Keratinocyte (primary cell): ENCODE measurements at regions not wholly inside any gene's neighbourhood (a gene's known extent, or its start where the extent isn't known, plus 50 kb on each side); places are given as distances from the start of the nearest gene placed in this dataset.

Source experiments
- EZH2 ChIP-seq: IDR thresholded peaks from one replicate; pipeline ENCODE4 v1.6.1; 2012; ENCODE audit warnings: inconsistent platforms, mild to moderate bottlenecking, low read length, moderate library complexity
- TF ChIP-seq, protein P1 (sequence below), 3 experiments: IDR thresholded peaks in 1 of 3; conservative IDR thresholded peaks in 1 of 3; optimal IDR thresholded peaks in 1 of 3; 2 replicates in 2 of 3; 3 replicates in 1 of 3; pipeline versions ENCODE3 to v1.5.1; 2011; ENCODE audit warnings: low read length in 3 of 3, mild to moderate bottlenecking in 3 of 3, moderate library complexity in 2 of 3, control low read depth in 1 of 3, inconsistent platforms in 1 of 3; ENCODE audit not compliant: insufficient read depth in 2 of 3; ENCODE audit errors: extremely low read depth in 1 of 3

DNA sequence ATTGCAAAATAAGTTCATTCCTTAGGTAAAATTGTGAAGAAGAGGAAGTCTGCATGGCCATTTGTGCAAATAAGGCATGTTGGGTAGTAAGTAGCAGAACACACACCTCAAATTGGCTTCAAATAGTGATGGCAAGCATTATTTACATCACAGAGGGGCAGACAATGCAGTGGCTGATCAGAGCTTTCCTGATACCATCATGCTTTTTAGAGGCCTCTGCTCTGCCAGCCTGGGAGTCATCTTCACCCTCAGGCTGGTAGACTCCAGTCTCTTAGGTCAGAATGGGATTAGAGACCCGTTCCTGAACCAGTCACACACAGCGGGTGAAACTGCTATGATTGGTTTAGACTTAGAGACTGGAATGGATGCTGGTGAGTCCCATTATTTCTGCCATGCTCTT, 396.0 kb upstream of the MCTP2 start:
- TF ChIP-seq, protein P1, sequence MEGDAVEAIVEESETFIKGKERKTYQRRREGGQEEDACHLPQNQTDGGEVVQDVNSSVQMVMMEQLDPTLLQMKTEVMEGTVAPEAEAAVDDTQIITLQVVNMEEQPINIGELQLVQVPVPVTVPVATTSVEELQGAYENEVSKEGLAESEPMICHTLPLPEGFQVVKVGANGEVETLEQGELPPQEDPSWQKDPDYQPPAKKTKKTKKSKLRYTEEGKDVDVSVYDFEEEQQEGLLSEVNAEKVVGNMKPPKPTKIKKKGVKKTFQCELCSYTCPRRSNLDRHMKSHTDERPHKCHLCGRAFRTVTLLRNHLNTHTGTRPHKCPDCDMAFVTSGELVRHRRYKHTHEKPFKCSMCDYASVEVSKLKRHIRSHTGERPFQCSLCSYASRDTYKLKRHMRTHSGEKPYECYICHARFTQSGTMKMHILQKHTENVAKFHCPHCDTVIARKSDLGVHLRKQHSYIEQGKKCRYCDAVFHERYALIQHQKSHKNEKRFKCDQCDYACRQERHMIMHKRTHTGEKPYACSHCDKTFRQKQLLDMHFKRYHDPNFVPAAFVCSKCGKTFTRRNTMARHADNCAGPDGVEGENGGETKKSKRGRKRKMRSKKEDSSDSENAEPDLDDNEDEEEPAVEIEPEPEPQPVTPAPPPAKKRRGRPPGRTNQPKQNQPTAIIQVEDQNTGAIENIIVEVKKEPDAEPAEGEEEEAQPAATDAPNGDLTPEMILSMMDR (optimal IDR thresholded peaks at IDR 0.05 in 1 of 3, IDR thresholded peaks at IDR 0.05 in 1 of 3, conservative IDR thresholded peaks at IDR 0.05 in 1 of 3; ENCODE audit: extremely low read depth in 1 of 3, insufficient read depth in 2 of 3, low read length in 3 of 3), result no peak
- no peak for TF ChIP-seq EZH2
